NCI-H1930 (cell line): ENCODE measurements at regions not wholly inside any gene's neighbourhood (a gene's known extent, or its start where the extent isn't known, plus 50 kb on each side); places are given as distances from the start of the nearest gene placed in this dataset.

ENCODE experiments used
- DNase-seq, 2 experiments: peaks; one replicate each; lab custom pipeline; 2025; lab: John Stamatoyannopoulos, UW

GRCh38 chr6:163986313-163986712, 571.8 kb downstream of the QKI start:
- no peak for DNase-seq

- DNase-seq: no peak
Measured at GRCh38 chr6:163985710-163986109, 571.2 kb downstream of the QKI start.

GRCh38 chr6:163985040-163985439, 570.5 kb downstream of the QKI start:
- no peak for DNase-seq

GRCh38 chr6:163984124-163984936, 569.8 kb downstream of the QKI start:
- DNase-seq: no peak

GRCh38 chr6:163983679-163984078, 569.2 kb downstream of the QKI start:
- DNase-seq: no peak

- no peak for DNase-seq
Measured at GRCh38 chr6:163974322-163974721, 559.8 kb downstream of the QKI start.

GRCh38 chr6:163971841-163972838, 557.6 kb downstream of the QKI start:
- DNase-seq: no peak

- no peak for DNase-seq
Measured at GRCh38 chr6:163970846-163971564, 556.5 kb downstream of the QKI start.

- no peak for DNase-seq
Measured at GRCh38 chr6:163965426-163966348, 551.2 kb downstream of the QKI start.

GRCh38 chr6:163964789-163965188, 550.3 kb downstream of the QKI start:
- no peak for DNase-seq

GRCh38 chr6:163963205-163964120, 548.9 kb downstream of the QKI start:
- no peak for DNase-seq

GRCh38 chr6:163962627-163963117, 548.2 kb downstream of the QKI start:
- DNase-seq: no peak

- DNase-seq: no peak
Measured at GRCh38 chr6:163960128-163960527, 545.6 kb downstream of the QKI start.

GRCh38 chr6:163958646-163959045, 544.1 kb downstream of the QKI start:
- DNase-seq: no peak

- DNase-seq: peak; percentile 14 to 17
Measured at GRCh38 chr6:163956571-163957407, 542.3 kb downstream of the QKI start.

- no peak for DNase-seq
Measured at GRCh38 chr6:163955756-163956155, 541.2 kb downstream of the QKI start.

GRCh38 chr6:163955096-163955495, 540.6 kb downstream of the QKI start:
- DNase-seq: no peak

GRCh38 chr6:163954088-163954775, 539.7 kb downstream of the QKI start:
- DNase-seq: no peak
